HepG2 (cell line): ENCODE measurements at regions not wholly inside any gene's neighbourhood (a gene's known extent, or its start where the extent isn't known, plus 50 kb on each side); places are given as distances from the start of the nearest gene placed in this dataset.

Experiments used
- ATAC-seq: fragments of 200-7000 bp; cut with Tn5 transposase; 3 replicates; pipeline ENCODE4 v1.9.1; 2020; ENCODE audit warnings: mild to moderate bottlenecking, moderate library complexity
- BruUV-seq: library from RNA; stranded (reverse); fragments of 400-500 nt; replicated peaks from 2 replicates; lab custom pipeline; 2021; lab: Mats Ljungman, UMichigan
- CTCF ChIA-PET: fragments of 300-600 bp; formaldehyde crosslinking; extraction: SDS; loops from one replicate; lab custom pipeline; 2021; ENCODE audit warnings: low total read pairs, inconsistent platforms, low intra/inter-chr PET ratio; lab: Yijun Ruan, JAX
- POLR2A ChIA-PET: fragments of 350-600 bp; sonication (Branson Sonifier 250); formaldehyde crosslinking; loops from one replicate; lab custom pipeline; 2020; ENCODE audit warnings: antibody characterized with exemption, inconsistent platforms; lab: Yijun Ruan, JAX
- DNase-seq: peaks from one replicate; pipeline ENCODE4 v3.0.0-alpha.2; 2015; ENCODE audit warnings: low spot score
- FAIRE-seq: peaks from 3 replicates; lab custom pipeline; 2011; peaks lifted over from hg19 to GRCh38; lab: Jason Lieb, UNC
- H2AFZ ChIP-seq: one replicate; pipeline ENCODE4 v1.6.1; 2011; ENCODE audit warnings: low read length, inconsistent platforms
- H3K27ac ChIP-seq: fragments of 300-600 bp; 3 replicates; pipeline ENCODE4 v1.8.0; 2011; ENCODE audit warnings: mixed run types, mild to moderate bottlenecking, mixed read lengths, low read length, inconsistent platforms; ENCODE audit not compliant: insufficient read depth; ENCODE audit errors: extremely low read length
- H3K27me3 ChIP-seq, 2 experiments: fragments of 200-600 bp in 1 of 2; 2 replicates in 1 of 2; 3 replicates in 1 of 2; pipeline versions ENCODE4 v1.6.0 to v1.8.0; 2011; ENCODE audit warnings: low read length in 2 of 2, mild to moderate bottlenecking in 2 of 2, moderate library complexity in 2 of 2, inconsistent platforms in 1 of 2; ENCODE audit not compliant: insufficient read depth in 2 of 2, control insufficient read depth in 1 of 2
- H3K36me3 ChIP-seq, 2 experiments: fragments of 200-600 bp in 1 of 2; replicated peaks in 1 of 2; 2 replicates in 1 of 2; 3 replicates in 1 of 2; pipeline versions ENCODE4 v1.5.1 to v1.8.0; 2011; ENCODE audit warnings: low read length in 2 of 2, inconsistent platforms in 1 of 2; ENCODE audit not compliant: insufficient read depth in 2 of 2, control insufficient read depth in 1 of 2
- H3K4me1 ChIP-seq: 2 replicates; pipeline ENCODE4 v1.5.1; 2012; ENCODE audit warnings: low read length, inconsistent platforms; ENCODE audit not compliant: insufficient read depth
- H3K4me2 ChIP-seq: 2 replicates; pipeline ENCODE4 v1.6.0; 2011; ENCODE audit warnings: low read depth, low read length, inconsistent platforms
- H3K4me3 ChIP-seq, 3 experiments: fragments of 200-600 bp in 1 of 3; sonication (generic), shearing (Covaris generic) in 1 of 3; replicated peaks in 1 of 3; 2 replicates each; pipeline ENCODE4 v1.5.1; 2011 to 2016; ENCODE audit warnings: low read length in 3 of 3, inconsistent platforms in 2 of 3, low read depth in 2 of 3, mild to moderate bottlenecking in 2 of 3, control low read depth in 1 of 3, mixed read lengths in 1 of 3; ENCODE audit not compliant: insufficient read depth in 1 of 3
- H3K79me2 ChIP-seq: one replicate; pipeline ENCODE4 v1.6.1; 2011; ENCODE audit warnings: low read length, inconsistent platforms; ENCODE audit not compliant: insufficient read depth
- H3K9ac ChIP-seq: 2 replicates; pipeline ENCODE4 v1.6.0; 2011; ENCODE audit warnings: mild to moderate bottlenecking, low read depth, low read length, inconsistent platforms; ENCODE audit not compliant: insufficient read depth
- H3K9me3 ChIP-seq: 2 replicates; pipeline ENCODE4 v1.5.1; 2012; ENCODE audit warnings: mild to moderate bottlenecking, low read length
- H4K20me1 ChIP-seq: 2 replicates; pipeline ENCODE4 v1.6.0; 2011; ENCODE audit warnings: inconsistent platforms, mild to moderate bottlenecking, low read length, moderate library complexity; ENCODE audit not compliant: insufficient read depth
- HOXA7 ChIP-seq: sonication (generic); formaldehyde crosslinking; IDR thresholded peaks from 2 replicates; pipeline ENCODE4 v1.8.1; 2022; ENCODE audit warnings: mild to moderate bottlenecking, missing genetic modification reagents, moderate library complexity
- IKZF4 ChIP-seq: sonication (generic); formaldehyde crosslinking; IDR thresholded peaks from 2 replicates; pipeline ENCODE4 v1.5.1; 2020; ENCODE audit warnings: borderline replicate concordance, mild to moderate bottlenecking, low read depth, missing genetic modification reagents; ENCODE audit errors: not compliant biosample characterization
- MZF1 ChIP-seq: sonication (generic); formaldehyde crosslinking; IDR thresholded peaks from 2 replicates; pipeline ENCODE4 v1.8.1; 2023; ENCODE audit warnings: mild to moderate bottlenecking, missing genetic modification reagents, borderline replicate concordance
- TBP ChIP-seq: sonication (generic); formaldehyde crosslinking; IDR thresholded peaks from 2 replicates; pipeline ENCODE4 v1.5.0; 2020; ENCODE audit warnings: missing genetic modification reagents
- THAP11 ChIP-seq: IDR thresholded peaks from 2 replicates; pipeline ENCODE4 v1.6.1; 2016; ENCODE audit warnings: missing biosample characterization, missing genetic modification reagents
- ZNF605 ChIP-seq: sonication (generic); formaldehyde crosslinking; IDR thresholded peaks from 2 replicates; pipeline ENCODE4 v1.8.0; 2022; ENCODE audit warnings: mild to moderate bottlenecking, missing genetic modification reagents
- WGBS: methylation state at CpG from one replicate; pipeline ENCODE4 v1.1.6; 2017; ENCODE audit warnings: low lambda C conversion rate; 5-methylcytosine and 5-hydroxymethylcytosine counted together
- in situ Hi-C: cut with HindIII; loops from 2 replicates; pipeline ENCODE4 v1.10.0; 2017; ENCODE audit warnings: low pct_unique_long_range_greater_than_20kb; ENCODE audit not compliant: extremely low pct_ligation_motif_present
- intact Hi-C: fragments of 100-400 bp; cut with micrococcal nuclease; formaldehyde crosslinking; loops from one replicate; pipeline ENCODE4 v1.10.0; 2022; ENCODE audit not compliant: unreplicated experiment
- TF ChIP-seq, protein P1 (sequence below): sonication (generic); formaldehyde crosslinking; conservative IDR thresholded peaks from 2 replicates; pipeline ENCODE4 v1.4.0; 2020; ENCODE audit warnings: missing genetic modification reagents

DNA sequence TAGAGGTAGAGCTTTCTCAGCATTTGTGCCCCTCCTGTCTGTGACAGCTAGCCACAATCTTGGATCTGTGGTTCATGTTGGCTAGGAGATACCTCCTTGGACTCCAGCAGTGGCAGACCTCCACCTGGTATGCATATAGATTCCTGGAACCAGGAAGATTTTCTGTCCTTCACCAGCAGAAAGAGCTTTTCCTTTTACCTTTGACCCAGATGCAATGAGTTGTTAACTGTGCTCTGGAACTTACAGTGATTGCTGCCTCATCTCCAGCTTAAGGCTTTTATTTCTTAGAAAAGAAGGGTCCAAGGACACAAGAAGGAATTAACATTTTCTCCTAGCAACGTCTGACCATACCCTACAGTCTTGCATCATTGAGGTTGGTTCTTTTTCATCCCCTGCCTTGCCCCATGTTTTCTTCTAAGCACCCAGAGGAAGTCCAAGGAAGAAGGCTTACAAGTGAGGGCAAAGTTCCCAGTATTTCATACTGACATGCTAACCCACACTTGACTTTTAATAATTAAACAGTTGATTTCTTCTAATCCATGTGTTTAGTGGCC lies 217.1 kb upstream of the ARHGAP24 start:
- peaks cover 6% of the 10 kb centered on the region for H3K9me3 ChIP-seq
- no peak for TF ChIP-seq TBP (CRISPR knock-in tag)
- no peak for TF ChIP-seq IKZF4 (CRISPR knock-in tag)
- TF ChIP-seq THAP11 (CRISPR knock-in tag): no peak
- no peak for TF ChIP-seq HOXA7
- no peak for TF ChIP-seq ZNF605 (CRISPR knock-in tag)
- TF ChIP-seq MZF1 (CRISPR knock-in tag): no peak
- TF ChIP-seq, protein P1, sequence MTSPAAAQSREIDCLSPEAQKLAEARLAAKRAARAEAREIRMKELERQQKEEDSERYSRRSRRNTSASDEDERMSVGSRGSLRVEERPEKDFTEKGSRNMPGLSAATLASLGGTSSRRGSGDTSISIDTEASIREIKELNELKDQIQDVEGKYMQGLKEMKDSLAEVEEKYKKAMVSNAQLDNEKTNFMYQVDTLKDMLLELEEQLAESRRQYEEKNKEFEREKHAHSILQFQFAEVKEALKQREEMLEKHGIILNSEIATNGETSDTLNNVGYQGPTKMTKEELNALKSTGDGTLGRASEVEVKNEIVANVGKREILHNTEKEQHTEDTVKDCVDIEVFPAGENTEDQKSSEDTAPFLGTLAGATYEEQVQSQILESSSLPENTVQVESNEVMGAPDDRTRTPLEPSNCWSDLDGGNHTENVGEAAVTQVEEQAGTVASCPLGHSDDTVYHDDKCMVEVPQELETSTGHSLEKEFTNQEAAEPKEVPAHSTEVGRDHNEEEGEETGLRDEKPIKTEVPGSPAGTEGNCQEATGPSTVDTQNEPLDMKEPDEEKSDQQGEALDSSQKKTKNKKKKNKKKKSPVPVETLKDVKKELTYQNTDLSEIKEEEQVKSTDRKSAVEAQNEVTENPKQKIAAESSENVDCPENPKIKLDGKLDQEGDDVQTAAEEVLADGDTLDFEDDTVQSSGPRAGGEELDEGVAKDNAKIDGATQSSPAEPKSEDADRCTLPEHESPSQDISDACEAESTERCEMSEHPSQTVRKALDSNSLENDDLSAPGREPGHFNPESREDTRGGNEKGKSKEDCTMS (CRISPR knock-in tag): no peak
- no peak for FAIRE-seq
- H3K36me3 ChIP-seq: no peaks in the 10 kb centered on the region
- H3K4me3 ChIP-seq: no peak overlapping the region
- ChIA-PET POLR2A (no interaction called here), CTCF (no interaction called here)
- in situ Hi-C loops: no loop called here
- no peak for DNase-seq
- H3K4me2 ChIP-seq: no peak overlapping the region
- WGBS: 0% methylated on average over 1 of the region's 1 CpG
- H3K27me3 ChIP-seq: no peaks in the 10 kb centered on the region
- no TSS peak for BruUV-seq
- H2AFZ ChIP-seq: no peak overlapping the region
- intact Hi-C loops: no loop called here
- no peaks in the 10 kb centered on the region for H3K4me1 ChIP-seq
- no peak overlapping the region for H3K9ac ChIP-seq
- ATAC-seq: no peak
- no peak overlapping the region for H3K27ac ChIP-seq
- H3K79me2 ChIP-seq: no peaks in the 10 kb centered on the region
- no peaks in the 10 kb centered on the region for H4K20me1 ChIP-seq
